Thoracic aorta (tissue), 2 donors: ENCODE measurements at regions not wholly inside any gene's neighbourhood (a gene's known extent, or its start where the extent isn't known, plus 50 kb on each side); places are given as distances from the start of the nearest gene placed in this dataset.
A peak's percentile ranks its signal among the peaks of the same experiment; 100 is the strongest.

Source experiments
- ATAC-seq: fragments of 150-250 bp; one replicate; pipeline ENCODE4 v1.8.0; 2017; ENCODE audit warnings: low read depth; ENCODE audit not compliant: insufficient number of reproducible peaks, low FRiP score
- DNase-seq: peaks from one replicate; pipeline ENCODE4 v3.0.0-alpha.2; 2020; ENCODE audit warnings: low spot score
- H3K27ac ChIP-seq, 2 donors: fragments of 200-600 bp; sonication (generic); 1 replicate in 1 of 2; 2 replicates in 1 of 2; pipeline ENCODE4 v1.5.1; 2016; ENCODE audit warnings: mild to moderate bottlenecking in 2 of 2, moderate library complexity in 2 of 2
- H3K27me3 ChIP-seq: fragments of 200-600 bp; sonication (generic); replicated peaks from 2 replicates; pipeline ENCODE4 v1.6.0; 2016; ENCODE audit warnings: mild to moderate bottlenecking; ENCODE audit not compliant: insufficient read depth
- H3K36me3 ChIP-seq: fragments of 200-600 bp; sonication (generic); one replicate; pipeline ENCODE4 v1.5.1; 2016
- H3K4me1 ChIP-seq, 2 donors: fragments of 200-600 bp; sonication (generic); 1 replicate in 1 of 2; 2 replicates in 1 of 2; pipeline versions ENCODE4 v1.5.1 to v1.6.0; 2016; ENCODE audit warnings: low read depth in 2 of 2, mild to moderate bottlenecking in 1 of 2; ENCODE audit not compliant: control insufficient read depth in 1 of 2
- H3K4me3 ChIP-seq: fragments of 200-600 bp; sonication (generic); 2 replicates; pipeline ENCODE4 v1.5.1; 2016; ENCODE audit warnings: mild to moderate bottlenecking
- H3K9me3 ChIP-seq: fragments of 200-600 bp; sonication (generic); 2 replicates; pipeline ENCODE4 v1.5.1; 2016
- CTCF ChIP-seq: fragments of 200-600 bp; sonication (generic); IDR thresholded peaks from one replicate; pipeline ENCODE4 v1.5.1; 2019; ENCODE audit warnings: antibody characterized with exemption

DNA sequence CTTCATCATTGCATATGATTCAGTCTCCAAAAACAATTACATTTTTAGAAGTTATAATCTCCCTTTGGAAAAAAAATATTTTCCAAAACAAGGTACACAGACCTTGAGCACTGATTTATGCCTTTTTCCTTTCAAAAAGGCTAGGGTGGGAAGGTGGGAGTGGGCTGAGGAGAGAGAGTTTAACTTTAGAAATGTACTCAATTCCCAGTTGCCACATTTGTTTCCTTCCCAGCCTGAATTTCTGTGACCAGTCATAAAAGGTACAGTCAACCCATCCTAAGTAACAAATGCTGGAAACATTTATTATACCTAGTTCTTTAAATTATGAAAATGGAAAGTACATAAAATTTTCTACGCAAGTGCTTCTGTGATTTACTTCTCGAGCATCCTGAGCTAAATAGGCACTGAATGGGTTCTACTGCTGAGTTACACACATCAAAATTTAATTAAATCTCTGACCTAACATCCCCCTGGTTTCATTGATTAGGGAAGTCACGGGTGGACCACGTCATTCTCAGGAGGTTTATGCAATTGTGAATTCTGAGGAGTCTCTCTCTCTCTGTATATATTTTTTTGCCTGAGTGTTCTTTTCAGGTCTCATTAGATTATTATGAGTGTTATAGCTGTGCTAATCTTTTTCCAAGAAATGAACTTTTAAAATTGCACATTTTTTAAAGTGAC lies 371.8 kb downstream of the BTG1 start:
- H3K4me3 ChIP-seq = peak overlapping the region; percentile 54

DNA sequence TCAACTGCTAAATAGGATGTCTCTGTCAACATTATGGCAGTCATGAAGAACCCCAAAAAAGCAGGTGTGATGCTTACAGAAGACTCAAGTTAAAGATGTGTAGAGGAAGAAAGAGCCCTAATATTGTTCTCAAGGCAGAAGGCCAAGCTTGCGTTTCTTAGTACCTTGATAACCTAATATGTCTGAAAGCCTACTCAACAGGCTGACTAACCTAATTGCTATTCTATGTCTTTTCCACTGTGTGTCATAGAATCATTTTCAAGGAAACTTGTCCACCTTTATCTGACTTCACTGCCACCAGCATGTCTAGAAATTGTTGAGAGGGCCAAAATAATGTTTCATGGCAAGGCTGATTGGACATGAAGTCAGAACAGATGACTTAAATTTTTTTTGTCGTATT lies 373.2 kb downstream of the BTG1 start:
- no peak for ATAC-seq

More for the DNA sequence above, 371.8 kb downstream of the BTG1 start:
- no peaks in the 10 kb centered on the region for H3K27me3 ChIP-seq
- no peaks in the 10 kb centered on the region for H3K36me3 ChIP-seq
- peaks cover 0 to 5% of the 10 kb centered on the region in 2 donors for H3K4me1 ChIP-seq
- H3K27ac ChIP-seq = no peak overlapping the region
- no peak for ATAC-seq
- DNase-seq = no peak
- TF ChIP-seq CTCF = no peak
- H3K9me3 ChIP-seq = no peaks in the 10 kb centered on the region

GRCh38 chr12:91769736-91770135 lies 375.9 kb downstream of the BTG1 start:
- no peak for ATAC-seq
- H3K9me3 ChIP-seq = no peaks in the 10 kb centered on the region
- no peak overlapping the region for H3K4me3 ChIP-seq
- H3K27ac ChIP-seq = no peak overlapping the region
- no peak for DNase-seq
- H3K27me3 ChIP-seq = no peaks in the 10 kb centered on the region
- H3K4me1 ChIP-seq = peaks cover 0 to under 1% of the 10 kb centered on the region in 2 donors
- no peak for TF ChIP-seq CTCF
- no peaks in the 10 kb centered on the region for H3K36me3 ChIP-seq

More for the DNA sequence above, 373.2 kb downstream of the BTG1 start:
- Histone ChIP-seq H3K4me1 (no peaks in the 10 kb centered on the region), H3K9me3 (no peaks in the 10 kb centered on the region), H3K27me3 (no peaks in the 10 kb centered on the region), H3K27ac (no peak overlapping the region), H3K36me3 (no peaks in the 10 kb centered on the region), H3K4me3 (no peak overlapping the region)
- no peak for TF ChIP-seq CTCF
- DNase-seq = no peak

DNA sequence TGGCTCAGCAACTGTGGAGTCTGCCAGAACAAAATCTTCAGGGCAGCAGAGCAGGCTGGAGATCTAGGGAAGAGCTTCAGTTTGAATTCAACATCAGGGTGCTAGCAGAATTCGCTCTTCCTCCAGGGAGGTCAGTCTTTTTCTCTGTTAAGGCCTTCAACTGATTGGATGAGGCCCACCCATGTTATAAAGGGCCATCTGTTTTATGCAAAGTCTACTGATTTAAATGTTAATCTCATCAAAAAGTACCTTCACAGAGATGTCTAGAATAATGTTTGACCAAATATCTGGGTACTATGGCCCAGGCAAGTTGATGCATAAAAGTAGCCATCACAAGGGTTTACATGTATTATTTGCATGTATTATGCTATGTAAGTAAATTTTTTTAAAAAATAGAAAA lies 378.4 kb downstream of the BTG1 start:
- Histone ChIP-seq H3K4me3 (no peak overlapping the region), H3K9me3 (no peaks in the 10 kb centered on the region), H3K27ac (no peak overlapping the region), H3K36me3 (no peaks in the 10 kb centered on the region), H3K4me1 (peaks cover 0 to 20% of the 10 kb centered on the region in 2 donors), H3K27me3 (no peaks in the 10 kb centered on the region)
- DNase-seq (no peak), ATAC-seq (no peak)
- no peak for TF ChIP-seq CTCF

GRCh38 chr12:91766454-91766853 lies 379.2 kb downstream of the BTG1 start:
- ATAC-seq = no peak
- no peak for TF ChIP-seq CTCF
- no peaks in the 10 kb centered on the region for H3K36me3 ChIP-seq
- no peak overlapping the region for H3K27ac ChIP-seq
- H3K4me1 ChIP-seq = peaks cover 0 to 20% of the 10 kb centered on the region in 2 donors
- DNase-seq = no peak
- no peaks in the 10 kb centered on the region for H3K9me3 ChIP-seq
- no peak overlapping the region for H3K4me3 ChIP-seq
- H3K27me3 ChIP-seq = no peaks in the 10 kb centered on the region
